ENCODE measurements at regions not wholly inside any gene's neighbourhood (a gene's known extent, or its start where the extent isn't known, plus 50 kb on each side); places are given as distances from the start of the nearest gene placed in this dataset.
"Not testable (repeated sequence)": the region's sequence is repeated elsewhere in the genome, so short reads cannot be mapped to it uniquely, and the experiment has no call there.

- Mint-ChIP-seq H3K4me3 (no peak overlapping the region), H3K36me3 (peaks cover 0 to 8% of the 10 kb centered on the region in 2 donors), H3K27ac (no peak overlapping the region), H3K27me3 (peaks cover 35 to 46% (median 45%) of the 10 kb centered on the region in 3 donors), H3K4me1 (peaks cover 0 to 5% (median 0%) of the 10 kb centered on the region in 3 donors), H3K9me3 (peaks cover 0 to 7% (median 0%) of the 10 kb centered on the region in 7 donors)
- DNase-seq (no peak), ATAC-seq (ENCODE audit: low read depth in 2 of 2) (no peak)
These were observed 460.3 kb downstream of the QKI start for GRCh38 chr6:163874784-163875183.

DNA sequence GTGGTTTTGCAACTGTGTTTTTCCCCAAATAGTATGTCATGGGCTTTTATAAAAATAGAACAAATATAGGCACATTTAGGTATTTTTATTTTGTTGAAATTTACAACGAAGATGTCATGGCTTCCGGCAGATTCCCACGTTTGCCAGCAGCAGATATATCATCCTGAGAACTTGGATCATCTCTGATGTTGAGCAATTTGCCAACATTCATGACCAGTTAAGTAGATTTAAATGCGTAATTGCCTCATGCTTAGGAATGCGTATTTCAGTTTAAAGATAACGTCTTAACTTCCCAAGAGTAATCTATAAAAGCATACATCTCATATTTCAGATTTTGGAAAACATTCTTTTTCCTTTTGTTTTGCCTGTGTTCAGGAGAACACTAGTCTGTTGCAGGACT lies 457.8 kb downstream of the QKI start:
- Mint-ChIP-seq H3K27ac (no peak overlapping the region), H3K4me3 (no peak overlapping the region), H3K9me3 (peaks cover 0 to 7% (median 0%) of the 10 kb centered on the region in 7 donors), H3K4me1 (peaks cover 0 to 5% (median 0%) of the 10 kb centered on the region in 3 donors), H3K27me3 (peaks cover 23 to 39% (median 36%) of the 10 kb centered on the region in 3 donors), H3K36me3 (peaks cover 0 to 8% of the 10 kb centered on the region in 2 donors)
- ATAC-seq (ENCODE audit: low read depth in 2 of 2) = no peak
- DNase-seq = no peak

GRCh38 chr6:163871616-163872015 lies 457.1 kb downstream of the QKI start:
- H3K27ac Mint-ChIP-seq = no peak overlapping the region
- H3K27me3 Mint-ChIP-seq = peaks cover 23 to 40% (median 35%) of the 10 kb centered on the region in 3 donors
- DNase-seq (no peak), ATAC-seq (ENCODE audit: low read depth in 2 of 2) (no peak)
- no peak overlapping the region for H3K4me3 Mint-ChIP-seq
- peaks cover 0 to 8% of the 10 kb centered on the region in 2 donors for H3K36me3 Mint-ChIP-seq
- H3K4me1 Mint-ChIP-seq = peaks cover 0 to 9% (median 3%) of the 10 kb centered on the region in 3 donors
- peaks cover 0 to 7% (median 0%) of the 10 kb centered on the region in 7 donors for H3K9me3 Mint-ChIP-seq

DNA sequence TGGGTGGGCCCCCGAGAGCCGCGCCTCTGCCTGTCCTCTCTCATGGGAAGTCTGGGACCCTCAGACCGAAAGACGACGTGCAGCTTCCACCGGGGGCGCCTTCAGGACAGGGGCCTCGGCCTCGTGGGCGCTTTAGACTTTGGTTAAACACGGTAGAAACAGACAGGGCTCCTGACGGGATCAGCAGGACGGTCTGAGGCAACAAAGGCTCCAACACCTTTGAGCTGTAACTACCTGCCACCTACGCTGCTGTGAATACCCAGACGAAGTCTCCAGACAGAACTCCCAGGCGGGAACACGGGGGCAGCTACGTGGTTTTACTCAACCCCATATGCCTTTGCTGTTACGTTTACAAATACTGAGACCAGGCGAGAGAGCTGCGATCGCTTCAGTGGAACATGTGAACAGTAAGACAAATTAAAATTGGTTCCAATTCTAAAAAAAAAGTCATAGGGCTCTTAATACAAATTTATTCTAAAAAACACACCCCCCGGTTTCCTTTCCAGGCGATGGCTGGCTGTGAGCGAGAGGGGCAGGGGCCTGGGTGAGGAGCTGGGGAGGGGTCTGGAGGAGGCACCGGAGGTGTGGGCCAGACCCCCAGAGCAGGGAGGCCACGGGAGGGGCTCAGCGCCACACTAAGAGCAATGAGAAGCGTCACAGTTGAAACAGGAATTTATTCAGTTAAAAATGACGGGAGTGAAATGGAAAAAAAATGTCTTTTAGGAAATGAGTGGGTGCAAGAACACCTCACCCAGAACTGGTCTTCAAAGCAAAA lies 453.2 kb downstream of the QKI start:
- H3K4me1 Mint-ChIP-seq = peaks cover 5 to 9% (median 6%) of the 10 kb centered on the region in 3 donors
- DNase-seq (no peak), ATAC-seq (ENCODE audit: low read depth in 2 of 2) (no peak)
- H3K9me3 Mint-ChIP-seq = peaks cover 0 to 2% (median 0%) of the 10 kb centered on the region in 7 donors
- H3K27me3 Mint-ChIP-seq = peaks cover 13 to 24% (median 17%) of the 10 kb centered on the region in 3 donors
- H3K36me3 Mint-ChIP-seq = no peaks in the 10 kb centered on the region
- H3K4me3 Mint-ChIP-seq = peak overlapping the region in 1 of 8 donors; percentile 8
- no peak overlapping the region for H3K27ac Mint-ChIP-seq

DNA sequence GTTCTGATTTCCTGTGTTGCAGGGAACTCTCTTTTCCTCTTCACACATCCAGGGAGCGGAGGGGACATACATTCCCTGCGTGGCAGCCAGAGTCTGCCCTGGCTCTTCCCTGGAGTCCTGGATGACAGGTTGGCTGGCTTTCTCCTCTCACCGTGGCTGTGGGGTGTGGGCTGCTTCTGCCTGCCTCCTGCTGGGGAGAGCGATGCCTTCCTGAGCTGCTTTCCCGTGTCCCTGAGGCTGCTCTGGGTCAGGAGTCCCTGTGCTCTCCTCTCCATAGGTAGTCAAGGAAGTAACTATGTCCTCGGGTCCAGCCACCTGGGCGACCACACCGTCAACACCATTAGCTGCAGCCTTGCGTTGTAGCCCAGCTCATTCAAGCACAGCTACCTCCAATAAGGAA lies 451.7 kb downstream of the QKI start:
- DNase-seq (no peak), ATAC-seq (ENCODE audit: low read depth in 2 of 2) (no peak)
- Mint-ChIP-seq H3K36me3 (no peaks in the 10 kb centered on the region), H3K27me3 (peaks cover 28 to 34% (median 28%) of the 10 kb centered on the region in 3 donors), H3K4me3 (no peak overlapping the region), H3K27ac (no peak overlapping the region), H3K9me3 (peaks cover 0 to 2% (median 0%) of the 10 kb centered on the region in 7 donors), H3K4me1 (peaks cover 5 to 9% (median 6%) of the 10 kb centered on the region in 3 donors)

- Mint-ChIP-seq H3K27ac (no peak overlapping the region), H3K4me3 (no peak overlapping the region), H3K4me1 (peaks cover 9 to 13% (median 13%) of the 10 kb centered on the region in 3 donors), H3K36me3 (no peaks in the 10 kb centered on the region), H3K9me3 (peaks cover 0 to 4% (median 2%) of the 10 kb centered on the region in 7 donors), H3K27me3 (peaks cover 37 to 47% (median 42%) of the 10 kb centered on the region in 3 donors)
- no peak for ATAC-seq (ENCODE audit: low read depth in 2 of 2)
- no peak for DNase-seq
These were observed 449.0 kb downstream of the QKI start for GRCh38 chr6:163863565-163863964.

GRCh38 chr6:163862701-163863100 lies 448.2 kb downstream of the QKI start:
- DNase-seq = no peak
- Mint-ChIP-seq H3K36me3 (no peaks in the 10 kb centered on the region), H3K27me3 (peaks cover 37 to 52% (median 47%) of the 10 kb centered on the region in 3 donors), H3K9me3 (peaks cover 0 to 5% (median 2%) of the 10 kb centered on the region in 7 donors), H3K4me1 (peaks cover 9 to 13% (median 13%) of the 10 kb centered on the region in 3 donors), H3K4me3 (no peak overlapping the region), H3K27ac (no peak overlapping the region)
- ATAC-seq (ENCODE audit: low read depth in 2 of 2) = no peak

- H3K36me3 Mint-ChIP-seq = no peaks in the 10 kb centered on the region
- H3K4me1 Mint-ChIP-seq = peaks cover 5 to 13% (median 11%) of the 10 kb centered on the region in 3 donors
- peaks cover 40 to 48% (median 47%) of the 10 kb centered on the region in 3 donors for H3K27me3 Mint-ChIP-seq
- H3K4me3 Mint-ChIP-seq = no peak overlapping the region
- H3K27ac Mint-ChIP-seq = no peak overlapping the region
- H3K9me3 Mint-ChIP-seq = peaks cover 0 to 5% (median 0%) of the 10 kb centered on the region in 7 donors
- no peak for ATAC-seq (ENCODE audit: low read depth in 2 of 2)
- no peak for DNase-seq
These were observed 447.1 kb downstream of the QKI start for GRCh38 chr6:163861627-163862026.

DNA sequence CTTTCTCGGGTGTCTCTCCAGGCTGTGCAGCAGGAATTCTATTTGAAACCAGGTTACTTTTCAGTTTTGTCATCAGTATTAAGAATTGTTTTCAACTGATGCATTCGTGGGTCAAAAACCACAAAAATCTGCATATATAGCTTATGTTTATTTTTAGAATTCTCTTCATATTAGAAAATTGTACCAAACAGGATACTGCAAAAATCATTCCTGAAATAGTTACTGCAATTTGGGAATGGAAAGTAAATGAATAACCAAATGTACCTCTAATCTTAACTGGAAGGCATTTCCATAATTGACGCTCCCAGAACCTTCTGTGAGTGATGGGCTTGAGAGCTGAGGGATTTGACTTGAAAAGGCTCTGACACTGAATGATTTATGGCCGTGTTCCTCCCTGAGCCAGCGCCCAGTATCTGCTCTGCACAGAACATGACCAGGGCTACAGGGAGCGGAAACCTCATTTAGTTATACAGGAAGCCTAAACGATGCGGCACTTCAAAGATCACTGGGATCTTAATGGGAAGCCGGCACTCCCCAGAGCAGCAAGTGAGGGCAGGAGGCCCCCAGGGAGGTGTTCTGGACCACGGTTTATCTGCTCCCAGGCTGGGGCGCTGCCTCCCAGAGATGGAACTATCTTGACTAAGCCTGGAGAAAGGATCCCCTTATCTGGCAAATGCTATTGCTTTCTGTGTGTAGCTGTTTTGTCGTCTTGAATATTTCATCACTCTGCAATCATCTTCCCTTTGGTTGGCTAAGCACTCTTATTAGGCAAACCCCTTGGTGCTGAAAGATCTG lies 446.0 kb downstream of the QKI start:
- DNase-seq (no peak), ATAC-seq (ENCODE audit: low read depth in 2 of 2) (no peak)
- Mint-ChIP-seq H3K4me1 (peaks cover 4 to 13% (median 10%) of the 10 kb centered on the region in 3 donors), H3K9me3 (peaks cover 0 to 5% (median 0%) of the 10 kb centered on the region in 7 donors), H3K36me3 (no peaks in the 10 kb centered on the region), H3K27ac (no peak overlapping the region), H3K4me3 (peak overlapping the region in 3 of 8 donors; percentile 22 to 37 (median 22)), H3K27me3 (peaks cover 48 to 55% (median 49%) of the 10 kb centered on the region in 3 donors)

DNA sequence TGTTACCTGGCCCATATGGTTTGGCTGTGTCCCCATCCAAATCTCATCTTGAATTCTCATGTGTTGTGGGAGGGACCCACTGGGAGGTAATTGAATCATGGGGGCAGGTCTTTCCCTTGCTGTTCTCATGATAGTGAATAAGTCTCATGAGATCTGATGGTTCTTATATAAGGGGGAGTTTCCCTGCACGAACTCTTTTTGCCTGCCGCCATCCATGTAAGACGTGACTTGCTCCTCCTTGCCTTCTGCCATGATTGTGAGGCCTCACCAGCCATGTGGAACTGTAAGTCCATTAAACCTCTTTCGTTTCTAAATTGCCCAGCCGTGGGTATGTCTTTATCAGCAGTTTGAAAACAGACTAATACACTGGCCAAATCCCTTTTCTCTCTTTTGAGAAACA lies 444.4 kb downstream of the QKI start:
- H3K27ac Mint-ChIP-seq = peak overlapping the region in 1 of 6 donors; percentile 67

DNA sequence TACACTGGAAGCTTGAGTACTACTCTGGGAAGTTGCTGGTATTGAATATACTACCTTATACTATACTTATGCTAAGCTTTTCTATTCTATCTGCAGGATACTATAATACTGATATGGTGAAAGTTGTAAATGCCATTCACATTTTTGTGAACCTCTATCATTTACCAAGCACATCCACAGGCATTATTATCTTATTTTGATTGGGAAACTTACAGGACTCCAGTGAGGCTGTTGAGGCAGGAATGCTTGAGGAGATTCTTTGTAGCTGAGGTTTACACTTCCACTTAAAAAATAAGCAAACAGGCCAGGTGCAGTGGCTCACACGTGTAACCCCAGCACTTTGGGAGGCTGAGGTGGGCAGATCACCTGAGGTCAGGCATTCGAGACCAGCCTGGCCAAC lies 442.9 kb downstream of the QKI start:
- Mint-ChIP-seq H3K9me3 (peaks cover 0 to 9% (median 4%) of the 10 kb centered on the region in 7 donors), H3K4me1 (peaks cover 0 to 8% (median 8%) of the 10 kb centered on the region in 3 donors), H3K36me3 (no peaks in the 10 kb centered on the region), H3K27ac (peak overlapping the region in 1 of 6 donors; percentile 33), H3K4me3 (no peak overlapping the region), H3K27me3 (peaks cover 43 to 59% (median 57%) of the 10 kb centered on the region in 3 donors)
- DNase-seq (no peak), ATAC-seq (ENCODE audit: low read depth in 2 of 2) (no peak)

More for the DNA sequence above, 444.4 kb downstream of the QKI start:
- H3K4me1 Mint-ChIP-seq; H3K9me3 Mint-ChIP-seq; ATAC-seq (ENCODE audit: low read depth in 2 of 2); DNase-seq; H3K36me3 Mint-ChIP-seq: not testable (repeated sequence)
- peaks cover 47 to 67% (median 57%) of the 10 kb centered on the region in 3 donors for H3K27me3 Mint-ChIP-seq
- H3K4me3 Mint-ChIP-seq = peak overlapping the region in 1 of 8 donors; percentile 9

DNA sequence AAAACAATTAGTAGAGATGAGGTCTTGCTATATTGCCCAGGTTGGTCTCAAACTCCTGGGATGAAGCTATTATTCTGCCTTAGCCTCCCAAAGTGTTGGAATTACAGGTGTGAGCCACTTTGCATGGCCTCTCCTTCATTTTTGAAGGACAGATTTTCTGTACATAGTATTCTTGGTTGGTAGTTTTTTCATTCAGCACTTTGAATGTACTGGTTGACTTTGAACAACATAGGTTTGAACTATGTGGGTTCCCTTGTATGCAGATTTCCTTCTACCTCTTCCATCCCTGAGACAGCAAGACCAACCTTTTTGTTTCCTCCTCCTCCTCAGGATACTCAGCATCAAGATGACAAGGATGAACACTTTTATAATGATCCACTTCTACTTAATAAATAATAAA lies 436.4 kb downstream of the QKI start:
- Mint-ChIP-seq H3K27ac (no peak overlapping the region), H3K27me3 (peaks cover 9 to 40% (median 18%) of the 10 kb centered on the region in 3 donors)
- no peak for ATAC-seq (ENCODE audit: low read depth in 2 of 2)

DNA sequence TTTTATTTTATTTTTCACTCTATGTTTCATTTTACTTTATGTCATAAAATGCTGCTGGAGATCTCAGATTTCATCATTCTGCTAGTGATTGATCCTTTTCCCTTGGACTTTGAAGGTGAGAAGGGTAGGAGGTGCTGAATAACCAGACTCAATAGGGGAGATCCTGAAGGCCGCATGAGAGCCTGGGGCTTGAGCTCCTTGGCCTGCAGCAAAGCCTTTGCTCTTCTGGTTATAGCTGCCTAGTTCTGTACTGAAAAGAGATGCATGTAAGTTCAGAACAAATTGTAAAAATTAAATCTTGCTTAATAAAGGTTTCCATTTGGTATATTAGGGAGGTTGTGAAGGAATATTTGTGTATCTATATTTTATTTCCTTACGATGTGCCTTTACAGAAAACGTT lies 430.2 kb downstream of the QKI start:
- Mint-ChIP-seq H3K27me3 (peaks cover 0 to 17% (median 5%) of the 10 kb centered on the region in 3 donors), H3K36me3 (peaks cover 0 to 8% of the 10 kb centered on the region in 2 donors), H3K4me1 (peaks cover 0 to 6% (median 0%) of the 10 kb centered on the region in 3 donors), H3K4me3 (no peak overlapping the region), H3K27ac (no peak overlapping the region), H3K9me3 (peaks cover 6 to 28% (median 18%) of the 10 kb centered on the region in 7 donors)
- ATAC-seq (ENCODE audit: low read depth in 2 of 2) = no peak
- no peak for DNase-seq

More for the DNA sequence above, 436.4 kb downstream of the QKI start:
- no peak overlapping the region for H3K4me3 Mint-ChIP-seq
- DNase-seq = no peak
- peaks cover 0 to 47% (median 31%) of the 10 kb centered on the region in 7 donors for H3K9me3 Mint-ChIP-seq
- no peaks in the 10 kb centered on the region for H3K4me1 Mint-ChIP-seq
- peaks cover 10 to 12% of the 10 kb centered on the region in 2 donors for H3K36me3 Mint-ChIP-seq
